Keratinocyte (primary cell): ENCODE measurements at regions not wholly inside any gene's neighbourhood (a gene's known extent, or its start where the extent isn't known, plus 50 kb on each side); places are given as distances from the start of the nearest gene placed in this dataset.

Source experiments
- DNase-seq: peaks from one replicate; pipeline ENCODE4 v3.0.0-alpha.2; 2011; ENCODE audit warnings: low read depth, missing footprints, low spot score
- FAIRE-seq: peaks from 2 replicates; lab custom pipeline; 2011; peaks lifted over from hg19 to GRCh38; lab: Jason Lieb, UNC
- H2AFZ ChIP-seq: 2 replicates; pipeline ENCODE4 v1.6.0; 2012; ENCODE audit warnings: low read length, control low read depth, inconsistent platforms; ENCODE audit not compliant: control insufficient read depth
- H3K27ac ChIP-seq: 2 replicates; pipeline ENCODE4 v1.5.1; 2011; ENCODE audit warnings: low read length; ENCODE audit not compliant: control insufficient read depth, insufficient read depth
- H3K27me3 ChIP-seq: 3 replicates; pipeline ENCODE4 v1.6.0; 2011; ENCODE audit warnings: low read length; ENCODE audit not compliant: control insufficient read depth, insufficient read depth; ENCODE audit errors: extremely low read depth
- H3K36me3 ChIP-seq, 2 experiments: 2 replicates in 1 of 2; 3 replicates in 1 of 2; pipeline ENCODE4 v1.5.1; 2011; ENCODE audit warnings: low read length in 2 of 2, mild to moderate bottlenecking in 1 of 2; ENCODE audit not compliant: control insufficient read depth in 2 of 2, insufficient read depth in 2 of 2; ENCODE audit errors: extremely low read depth in 1 of 2
- H3K4me1 ChIP-seq: 3 replicates; pipeline ENCODE4 v1.5.1; 2011; ENCODE audit warnings: low read length; ENCODE audit not compliant: control insufficient read depth, insufficient read depth; ENCODE audit errors: extremely low read depth
- H3K4me2 ChIP-seq: 3 replicates; pipeline ENCODE4 v1.6.0; 2011; ENCODE audit warnings: low read depth, low read length; ENCODE audit not compliant: control insufficient read depth, insufficient read depth; ENCODE audit errors: extremely low read depth
- H3K4me3 ChIP-seq, 3 experiments: fragments of 200-600 bp in 1 of 3; sonication (generic) in 1 of 3; 2 replicates in 2 of 3; 3 replicates in 1 of 3; pipeline ENCODE4 v1.5.1; 2011 to 2016; ENCODE audit warnings: low read length in 3 of 3, mild to moderate bottlenecking in 3 of 3, control low read depth in 2 of 3, inconsistent platforms in 1 of 3, low read depth in 1 of 3, mixed read lengths in 1 of 3, mixed run types in 1 of 3, moderate library complexity in 1 of 3; ENCODE audit not compliant: control insufficient read depth in 2 of 3, insufficient read depth in 2 of 3; ENCODE audit errors: extremely low read depth in 1 of 3
- H3K79me2 ChIP-seq: 2 replicates; pipeline ENCODE4 v1.6.0; 2012; ENCODE audit warnings: low read length; ENCODE audit not compliant: control insufficient read depth, insufficient read depth
- H3K9ac ChIP-seq: 3 replicates; pipeline ENCODE4 v1.6.0; 2011; ENCODE audit warnings: low read length; ENCODE audit not compliant: control insufficient read depth, insufficient read depth; ENCODE audit errors: extremely low read depth
- H3K9me1 ChIP-seq: 3 replicates; pipeline ENCODE4 v1.6.0; 2011; ENCODE audit warnings: low read length; ENCODE audit not compliant: control insufficient read depth, insufficient read depth; ENCODE audit errors: extremely low read depth
- H3K9me3 ChIP-seq: 2 replicates; pipeline ENCODE4 v1.5.1; 2012; ENCODE audit warnings: low read depth, low read length; ENCODE audit not compliant: control insufficient read depth
- H4K20me1 ChIP-seq: 3 replicates; pipeline ENCODE4 v1.6.0; 2011; ENCODE audit warnings: low read length; ENCODE audit not compliant: control insufficient read depth, insufficient read depth; ENCODE audit errors: extremely low read depth
- CTCF ChIP-seq, 3 experiments: IDR thresholded peaks in 1 of 3; conservative IDR thresholded peaks in 1 of 3; optimal IDR thresholded peaks in 1 of 3; 2 replicates in 2 of 3; 3 replicates in 1 of 3; pipeline versions ENCODE3 to v1.5.1; 2011; ENCODE audit warnings: low read length in 3 of 3, mild to moderate bottlenecking in 3 of 3, moderate library complexity in 2 of 3, control low read depth in 1 of 3, inconsistent platforms in 1 of 3; ENCODE audit not compliant: insufficient read depth in 2 of 3; ENCODE audit errors: extremely low read depth in 1 of 3
- EZH2 ChIP-seq: IDR thresholded peaks from one replicate; pipeline ENCODE4 v1.6.1; 2012; ENCODE audit warnings: inconsistent platforms, mild to moderate bottlenecking, low read length, moderate library complexity
- dilution Hi-C: fragments of 300-500 bp; cut with MboI; formaldehyde crosslinking; loops from one replicate; pipeline ENCODE4 v1.7.0; 2020; ENCODE audit warnings: low sequenced_read_pairs; ENCODE audit not compliant: extremely low pct_ligation_motif_present

GRCh38 chr11:81255895-81256294, 1477.8 kb downstream of the FAM181B start:
- H3K27me3 ChIP-seq = no peaks in the 10 kb centered on the region
- H3K27ac ChIP-seq = no peak overlapping the region
- H3K4me3 ChIP-seq = no peak overlapping the region
- H4K20me1 ChIP-seq = no peaks in the 10 kb centered on the region
- H3K9me3 ChIP-seq = no peaks in the 10 kb centered on the region
- FAIRE-seq = no peak
- H3K9ac ChIP-seq = no peak overlapping the region
- DNase-seq = no peak
- no peak for TF ChIP-seq CTCF (optimal IDR thresholded peaks at IDR 0.05 in 1 of 3, IDR thresholded peaks at IDR 0.05 in 1 of 3, conservative IDR thresholded peaks at IDR 0.05 in 1 of 3; ENCODE audit: extremely low read depth in 1 of 3, insufficient read depth in 2 of 3, low read length in 3 of 3)
- H3K36me3 ChIP-seq = no peaks in the 10 kb centered on the region
- dilution Hi-C loops = no loop called here
- H2AFZ ChIP-seq = no peak overlapping the region
- no peak overlapping the region for H3K4me2 ChIP-seq
- no peaks in the 10 kb centered on the region for H3K9me1 ChIP-seq
- no peaks in the 10 kb centered on the region for H3K79me2 ChIP-seq
- no peaks in the 10 kb centered on the region for H3K4me1 ChIP-seq

- no peaks in the 10 kb centered on the region for H3K4me1 ChIP-seq
- no peaks in the 10 kb centered on the region for H3K9me1 ChIP-seq
- no peak overlapping the region for H2AFZ ChIP-seq
- no peaks in the 10 kb centered on the region for H3K27me3 ChIP-seq
- no peak overlapping the region for H3K27ac ChIP-seq
- no peaks in the 10 kb centered on the region for H3K79me2 ChIP-seq
- FAIRE-seq = no peak
- no peak for TF ChIP-seq CTCF (optimal IDR thresholded peaks at IDR 0.05 in 1 of 3, IDR thresholded peaks at IDR 0.05 in 1 of 3, conservative IDR thresholded peaks at IDR 0.05 in 1 of 3; ENCODE audit: extremely low read depth in 1 of 3, insufficient read depth in 2 of 3, low read length in 3 of 3)
- TF ChIP-seq EZH2 = no peak
- H3K36me3 ChIP-seq = no peaks in the 10 kb centered on the region
- no peak overlapping the region for H3K4me3 ChIP-seq
- H3K9me3 ChIP-seq = no peaks in the 10 kb centered on the region
- dilution Hi-C loops = no loop called here
- DNase-seq = no peak
- no peaks in the 10 kb centered on the region for H4K20me1 ChIP-seq
- H3K9ac ChIP-seq = no peak overlapping the region
- no peak overlapping the region for H3K4me2 ChIP-seq
Observed at GRCh38 chr11:81253244-81253643, 1480.4 kb downstream of the FAM181B start.
